HG03103 (cell line): ENCODE measurements at regions not wholly inside any gene's neighbourhood (a gene's known extent, or its start where the extent isn't known, plus 50 kb on each side); places are given as distances from the start of the nearest gene placed in this dataset.
"Not testable (repeated sequence)": the region's sequence is repeated elsewhere in the genome, so short reads cannot be mapped to it uniquely, and the experiment has no call there.

ENCODE experiments used
- ATAC-seq: cut with Tn5 transposase; IDR thresholded peaks from one replicate; pipeline ENCODE4 v1.9.1; 2021; ENCODE audit warnings: low read depth; ENCODE audit not compliant: unreplicated experiment

DNA sequence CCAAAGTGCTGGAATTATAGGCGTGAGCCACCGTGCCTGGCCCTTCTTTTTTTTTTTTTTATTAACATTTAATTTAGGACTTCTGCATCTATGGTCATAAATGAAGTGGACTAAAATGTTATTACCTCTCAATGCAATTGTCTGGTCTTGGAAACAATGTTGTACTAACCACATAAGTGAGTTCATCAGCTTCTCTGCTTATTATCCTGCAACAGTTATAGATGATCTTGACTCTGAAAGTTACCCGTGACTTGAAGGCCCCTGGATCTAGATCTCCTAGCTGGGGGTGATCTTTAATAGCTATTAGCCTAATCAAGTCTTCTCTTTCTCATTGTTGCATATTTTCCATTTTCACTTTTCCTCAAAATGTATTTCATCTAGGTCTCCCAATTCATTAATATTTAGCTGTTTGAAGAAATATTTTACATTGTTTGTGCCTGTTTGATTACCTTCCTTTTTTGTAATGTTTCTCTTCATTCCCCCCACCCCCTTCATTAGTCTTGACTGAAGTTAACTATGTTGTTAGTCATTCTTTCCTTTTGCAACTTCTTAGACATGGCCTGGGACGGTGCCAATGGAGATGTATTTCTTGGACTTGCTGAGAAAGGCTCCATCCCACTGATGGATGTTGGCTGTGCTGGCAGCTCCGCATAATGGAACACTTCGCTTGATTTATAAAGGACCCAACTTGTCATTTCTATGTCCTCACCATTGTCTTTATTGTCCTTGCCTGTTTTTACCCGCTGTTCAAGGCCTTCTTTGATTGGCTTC, 141.6 kb upstream of the RIOK3 start:
- ATAC-seq: no peak

GRCh38 chr18:23313379-23313778, 139.7 kb upstream of the RIOK3 start:
- ATAC-seq: no peak

DNA sequence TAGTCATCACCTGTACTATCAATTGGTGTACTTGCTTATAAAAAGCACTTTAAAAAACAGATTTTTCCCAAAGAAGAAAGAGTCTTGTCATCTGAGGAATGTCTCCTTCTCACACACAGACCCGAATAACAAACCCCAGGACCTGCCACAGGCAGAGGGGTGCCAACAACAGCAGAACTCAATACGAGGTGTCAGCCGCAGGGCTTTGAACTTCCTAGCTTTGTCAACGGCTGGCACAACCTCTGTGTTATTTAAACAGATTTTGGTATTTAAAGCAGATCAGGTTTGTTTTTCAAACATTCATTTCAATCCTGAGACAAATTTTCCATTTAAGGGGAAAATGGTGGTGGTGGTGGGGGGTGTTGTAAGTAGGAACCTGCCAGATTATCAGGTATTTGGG, 138.4 kb upstream of the RIOK3 start:
- no peak for ATAC-seq

DNA sequence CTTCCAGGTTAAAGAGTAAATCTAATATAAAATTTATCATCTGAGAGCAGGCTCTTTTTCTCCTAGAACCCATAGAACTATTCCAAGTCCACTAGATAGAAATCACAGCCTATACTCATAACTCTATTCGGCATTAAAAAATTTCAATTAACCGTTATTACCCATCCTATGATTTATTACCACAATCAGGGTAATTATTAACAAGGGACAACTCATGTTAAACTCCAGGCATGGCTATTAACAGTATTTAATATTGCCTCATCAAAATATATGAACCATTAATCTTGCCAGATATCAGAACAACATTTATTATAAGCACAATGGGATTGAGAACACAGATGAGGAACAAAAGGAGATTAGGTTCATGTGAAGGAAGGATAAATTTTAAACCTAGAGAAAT, 136.8 kb upstream of the RIOK3 start:
- no peak for ATAC-seq

- no peak for ATAC-seq
These were observed 136.1 kb upstream of the RIOK3 start for GRCh38 chr18:23316988-23317387.

GRCh38 chr18:23317975-23318675, 135.0 kb upstream of the RIOK3 start:
- no peak for ATAC-seq

DNA sequence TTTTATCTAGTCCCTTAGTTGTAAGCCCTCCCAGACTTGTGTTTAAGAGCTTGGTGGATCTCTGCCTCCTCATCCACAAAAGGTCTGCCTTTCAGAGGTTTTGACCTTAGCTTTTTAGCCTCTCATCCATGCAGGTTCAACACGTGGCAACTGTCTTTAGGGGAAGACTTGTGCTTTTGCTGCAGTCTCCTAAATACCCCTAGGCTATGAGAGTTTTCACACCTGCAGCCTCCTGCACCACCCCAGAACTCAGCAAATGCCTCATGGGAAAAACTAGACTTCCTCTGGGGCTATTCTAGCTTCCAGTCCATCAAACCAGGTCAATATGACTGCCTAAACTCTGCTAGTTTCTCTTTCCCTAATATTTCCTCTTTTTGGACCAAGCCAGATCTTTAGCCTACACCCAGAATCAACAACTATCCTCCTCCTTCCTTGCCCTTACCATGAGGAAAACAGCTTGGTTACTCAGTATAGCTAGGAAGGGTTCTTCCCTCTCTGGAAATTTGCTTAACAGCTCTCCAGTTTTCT, 132.3 kb upstream of the RIOK3 start:
- ATAC-seq: no peak

DNA sequence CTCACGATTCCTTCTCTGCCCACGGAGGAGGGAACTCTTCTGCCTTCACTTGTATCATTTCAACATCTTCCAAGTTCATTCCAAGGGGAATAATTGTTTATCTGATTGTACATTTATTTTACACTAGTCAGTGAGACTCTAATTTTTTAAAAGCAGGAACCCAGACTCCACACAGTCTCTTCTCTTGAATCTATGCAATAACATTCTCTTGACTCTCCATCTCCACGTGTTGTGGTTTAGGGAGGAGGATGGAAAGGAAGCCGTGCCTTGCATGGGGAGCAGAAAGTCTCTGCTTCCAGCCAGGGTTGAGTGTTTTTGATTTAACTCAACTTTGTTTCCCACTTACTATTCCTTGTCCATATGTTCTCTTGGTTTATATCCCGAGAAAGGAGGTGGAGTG, 131.1 kb upstream of the RIOK3 start:
- no peak for ATAC-seq

DNA sequence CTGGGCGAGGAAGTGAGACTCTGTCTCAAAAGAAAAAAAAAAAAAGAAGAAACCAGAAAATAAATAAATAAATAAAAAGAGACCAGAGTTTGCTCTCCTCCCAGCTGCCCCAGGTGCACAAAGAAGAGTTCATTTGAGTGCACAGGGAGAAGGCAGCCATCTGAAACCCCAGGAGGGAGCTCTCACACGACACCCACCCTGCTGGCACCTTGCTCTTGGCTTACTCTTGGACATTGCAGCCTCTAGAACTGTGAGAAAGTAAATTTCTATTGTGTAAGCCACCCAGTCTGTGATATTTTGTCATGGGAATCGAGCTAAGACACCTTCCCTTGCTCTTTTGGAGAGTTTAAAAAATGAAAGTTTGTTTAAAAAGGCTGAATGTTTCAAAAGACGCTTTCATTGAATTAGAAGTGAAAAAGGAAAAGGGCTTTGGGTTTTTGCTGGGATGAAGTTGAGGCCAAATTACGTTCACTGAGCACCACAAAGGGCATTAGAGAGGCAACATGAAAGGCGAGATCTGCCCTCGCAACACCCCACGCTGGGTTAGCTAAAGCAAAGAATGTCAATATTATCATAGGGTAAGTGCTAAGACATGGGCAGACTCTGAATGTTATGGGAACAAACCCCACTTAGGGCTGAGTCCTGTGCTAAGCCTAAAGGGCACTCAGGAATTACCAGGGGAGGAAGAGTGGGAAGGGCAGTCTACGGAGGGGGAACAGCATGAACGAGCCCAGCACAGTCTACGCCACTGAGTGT, 128.9 kb upstream of the RIOK3 start:
- no peak for ATAC-seq

- ATAC-seq: no peak
These were observed 128.2 kb upstream of the RIOK3 start for GRCh38 chr18:23324861-23325260.

DNA sequence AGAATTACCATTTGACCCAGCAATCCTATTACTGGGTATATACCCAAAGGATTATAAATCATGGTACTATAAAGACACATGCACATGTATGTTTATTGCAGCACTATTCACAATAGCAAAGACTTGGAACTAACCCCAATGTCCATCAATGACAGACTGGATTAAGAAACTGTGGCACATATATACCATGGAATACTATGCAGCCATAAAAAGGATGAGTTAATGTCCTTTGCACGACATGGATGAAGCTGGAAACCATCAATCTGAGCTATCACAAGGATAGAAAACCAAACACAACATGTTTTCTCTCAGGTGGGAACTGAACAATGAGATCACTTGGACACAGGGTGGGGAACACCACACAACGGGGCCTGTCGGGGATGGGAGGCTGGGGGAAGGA, 123.4 kb upstream of the RIOK3 start:
- ATAC-seq: not testable (repeated sequence)

DNA sequence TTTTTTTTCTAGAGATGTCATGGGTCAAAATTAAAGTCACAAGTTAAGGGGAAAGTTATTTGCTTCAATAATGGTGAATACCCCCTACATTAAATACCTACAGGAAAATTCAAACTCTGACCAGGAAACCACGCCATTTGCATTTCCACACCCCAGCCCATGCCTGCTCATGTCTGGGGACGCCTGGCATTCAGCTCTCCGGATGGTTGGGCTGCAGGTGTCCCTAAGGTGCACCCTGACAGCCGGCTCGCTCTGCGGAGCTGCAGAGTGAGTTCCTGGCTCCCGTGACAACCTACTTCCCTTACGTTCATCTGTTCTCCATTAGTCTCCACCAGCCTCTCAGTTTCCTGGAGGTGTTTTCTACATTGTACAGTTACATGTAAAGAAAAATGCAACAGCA, 122.7 kb upstream of the RIOK3 start:
- no peak for ATAC-seq

- no peak for ATAC-seq
These were observed 121.8 kb upstream of the RIOK3 start for GRCh38 chr18:23331091-23331920.

DNA sequence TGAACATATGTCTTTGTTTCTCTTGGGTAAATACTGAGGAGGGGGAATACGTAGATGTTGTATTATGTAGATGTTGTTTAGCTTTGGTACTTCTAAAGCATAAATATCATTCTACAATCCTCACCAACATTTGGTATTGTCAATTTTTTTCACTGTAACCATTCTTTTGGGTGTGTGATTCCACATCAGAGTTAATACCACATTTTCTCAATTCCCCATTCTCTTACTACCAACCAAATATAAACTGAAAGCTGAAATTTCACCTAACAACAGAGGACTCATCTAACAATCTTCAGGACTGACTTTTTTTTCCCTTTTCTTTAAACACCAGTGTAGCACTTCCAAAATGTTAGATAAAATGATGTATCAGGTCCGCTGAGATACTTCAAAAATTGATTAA, 120.7 kb upstream of the RIOK3 start:
- ATAC-seq: no peak

DNA sequence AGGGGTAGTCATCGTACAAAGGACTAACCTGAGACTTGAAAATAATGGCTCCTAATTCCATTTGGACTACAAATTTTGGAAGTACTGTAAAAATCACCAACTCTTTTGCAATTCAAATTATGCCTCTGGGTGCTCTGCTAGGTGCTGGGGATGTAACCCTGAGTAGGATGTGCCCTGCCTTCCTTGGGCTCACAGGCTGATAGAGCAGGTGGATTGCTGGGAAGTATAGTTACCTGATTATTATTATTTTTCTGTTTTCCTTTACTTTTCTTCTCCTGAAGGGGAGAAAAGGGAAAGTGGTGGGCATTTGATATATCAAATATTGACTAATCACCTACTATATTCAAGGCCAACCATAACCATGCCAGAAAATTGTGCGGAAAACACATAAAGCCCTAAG, 119.3 kb upstream of the RIOK3 start:
- no peak for ATAC-seq

DNA sequence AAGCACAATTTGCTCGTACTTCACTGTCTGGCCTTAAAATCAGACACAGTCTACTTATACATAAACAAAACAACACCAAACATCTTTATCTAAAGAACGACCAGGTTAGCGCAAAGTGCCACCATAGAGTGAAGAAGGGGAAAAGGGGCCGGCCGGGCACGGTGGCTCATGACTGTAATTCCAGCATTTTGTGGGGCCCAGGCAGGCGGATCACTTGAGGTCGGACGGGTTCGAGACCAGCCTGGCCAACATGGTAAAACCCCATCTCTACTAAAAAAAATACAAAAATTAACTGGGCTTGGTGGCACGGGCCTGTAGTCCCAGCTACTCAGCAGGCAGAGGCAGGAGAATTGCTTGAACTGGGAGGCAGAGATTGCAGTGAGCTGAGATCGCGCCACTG, 118.5 kb upstream of the RIOK3 start:
- ATAC-seq: no peak

GRCh38 chr18:23336101-23336500, 117.0 kb upstream of the RIOK3 start:
- ATAC-seq: no peak

- no peak for ATAC-seq
These were observed 115.3 kb upstream of the RIOK3 start for GRCh38 chr18:23337599-23338444.

DNA sequence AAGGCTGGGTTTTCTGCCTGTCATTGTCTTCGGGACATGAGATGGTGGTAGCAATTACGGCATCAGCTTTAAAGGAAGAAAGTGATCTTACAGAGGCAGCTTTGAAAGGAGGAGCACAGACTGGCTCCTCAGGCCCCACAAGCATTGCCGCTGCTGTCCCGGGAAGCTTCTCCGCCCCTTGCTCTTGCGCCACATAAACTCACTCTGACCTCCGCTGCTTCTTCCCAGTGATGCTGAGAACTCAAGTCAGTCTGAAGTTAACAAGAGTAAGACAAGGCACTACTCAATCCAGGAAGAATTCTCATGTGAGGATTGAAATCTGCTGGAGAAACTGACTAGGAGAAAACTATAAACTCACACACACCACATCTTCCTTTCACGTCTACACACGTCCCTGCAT, 112.4 kb upstream of the RIOK3 start:
- no peak for ATAC-seq

DNA sequence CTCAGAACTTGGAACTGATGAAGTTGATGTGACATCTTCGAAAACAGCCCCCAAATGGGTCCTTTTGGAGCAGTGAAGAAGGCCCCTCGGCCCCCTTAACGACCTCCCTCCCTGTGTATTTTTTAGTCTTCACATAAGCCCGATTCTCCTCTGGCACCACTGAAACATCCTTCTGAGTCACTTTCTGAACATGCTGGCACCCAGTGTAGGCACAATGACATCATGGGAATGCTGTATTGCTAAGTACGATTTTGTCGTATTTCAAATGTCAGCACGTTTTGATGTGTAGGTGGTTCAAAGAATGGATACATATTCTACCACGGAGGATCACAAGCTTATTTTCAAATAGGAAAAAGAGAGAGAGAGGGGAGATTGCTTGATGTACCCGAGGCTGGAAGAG, 111.7 kb upstream of the RIOK3 start:
- no peak for ATAC-seq
